ENCODE measurements at regions not wholly inside any gene's neighbourhood (a gene's known extent, or its start where the extent isn't known, plus 50 kb on each side); places are given as distances from the start of the nearest gene placed in this dataset.

- TF ChIP-seq CBFB (CRISPR knock-in tag; IDR thresholded peaks at IDR 0.05; ENCODE audit: low read depth), result no peak
- TF ChIP-seq ZNF425 (CRISPR knock-in tag; conservative IDR thresholded peaks at IDR 0.05), result no peak
- TF ChIP-seq ZNF281 (CRISPR knock-in tag; IDR thresholded peaks at IDR 0.05), result no peak
- no peak for TF ChIP-seq MYBL2 (CRISPR knock-in tag; IDR thresholded peaks at IDR 0.05)
- TF ChIP-seq PREB (CRISPR knock-in tag; IDR thresholded peaks at IDR 0.05; ENCODE audit: borderline replicate concordance), result no peak
- no peak for TF ChIP-seq KAT7 (CRISPR knock-in tag; IDR thresholded peaks at IDR 0.05; ENCODE audit: borderline replicate concordance)
Measured at GRCh38 chr20:11281768-11282167, 608.0 kb upstream of the JAG1 start (continued).

GRCh38 chr20:11287126-11287525 is 613.3 kb upstream of the JAG1 start:
- ChIA-PET POLR2A (no interaction called here), CTCF (no interaction called here)
- Mint-ChIP-seq H3K4me3 (no peak overlapping the region), H3K9me3 (peaks cover 14% of the 10 kb centered on the region), H3K36me3 (peaks cover 6% of the 10 kb centered on the region), H3K27ac (no peak overlapping the region), H3K27me3 (ENCODE audit: low read depth) (no peaks in the 10 kb centered on the region), H3K4me1 (no peaks in the 10 kb centered on the region)
- no peak for DNase-seq (ENCODE audit: low spot score)
- TF ChIP-seq FOXJ3 (CRISPR knock-in tag; IDR thresholded peaks at IDR 0.05; ENCODE audit: borderline replicate concordance) (no peak), NR3C1 (CRISPR knock-in tag; conservative IDR thresholded peaks at IDR 0.05; ENCODE audit: low read depth) (no peak), STAT6 (CRISPR knock-in tag; conservative IDR thresholded peaks at IDR 0.05; ENCODE audit: low read depth) (no peak), FOXK1 (CRISPR knock-in tag; IDR thresholded peaks at IDR 0.05) (no peak), E2F5 (CRISPR knock-in tag; IDR thresholded peaks at IDR 0.05) (no peak), ESRRA (CRISPR knock-in tag; IDR thresholded peaks at IDR 0.05; ENCODE audit: borderline replicate concordance) (no peak)
- no peak for ATAC-seq

- no peaks in the 10 kb centered on the region for H3K27me3 Mint-ChIP-seq (ENCODE audit: low read depth)
- ChIA-PET POLR2A (no interaction called here), CTCF (interaction anchor here (0.9 kb wide), 1 partner anchor 8 kb away, joined by 3 read pairs; no protein-coding TSS in a partner anchor)
- ATAC-seq (no peak; the same call in 1 of the 2 replicates), DNase-seq (ENCODE audit: low spot score) (no peak)
- H3K4me3 Mint-ChIP-seq, result no peak overlapping the region
- H3K36me3 Mint-ChIP-seq, result no peaks in the 10 kb centered on the region
- H3K4me1 Mint-ChIP-seq, result peaks cover 18% of the 10 kb centered on the region
- peaks cover 7% of the 10 kb centered on the region; the same call in 1 of the 2 replicates for H3K9me3 Mint-ChIP-seq
- H3K27ac Mint-ChIP-seq, result no peak overlapping the region
- no peak for TF ChIP-seq ZNF219 (CRISPR knock-in tag; IDR thresholded peaks at IDR 0.05; ENCODE audit: borderline replicate concordance)
- TF ChIP-seq ATF3 (CRISPR knock-in tag; conservative IDR thresholded peaks at IDR 0.05), result no peak
- no peak for TF ChIP-seq ZNF532 (CRISPR knock-in tag; IDR thresholded peaks at IDR 0.05; ENCODE audit: borderline replicate concordance)
- no peak for TF ChIP-seq STAT6 (CRISPR knock-in tag; conservative IDR thresholded peaks at IDR 0.05; ENCODE audit: low read depth)
Measured at GRCh38 chr20:11296221-11296620, 621.5 kb upstream of the BTBD3 start.
